Panc1 (cell line): ENCODE measurements at regions not wholly inside any gene's neighbourhood (a gene's known extent, or its start where the extent isn't known, plus 50 kb on each side); places are given as distances from the start of the nearest gene placed in this dataset.

Experiments used
- POLR2AphosphoS5 ChIP-seq: IDR thresholded peaks from 2 replicates; pipeline ENCODE4 v1.6.1; 2012; ENCODE audit warnings: mild to moderate bottlenecking, low read depth, low read length, moderate library complexity
- SIN3A ChIP-seq: IDR thresholded peaks from 2 replicates; pipeline ENCODE4 v1.6.1; 2012; ENCODE audit warnings: low read depth, mild to moderate bottlenecking, low read length, moderate library complexity, borderline replicate concordance; ENCODE audit not compliant: insufficient read depth
- TCF7L2 ChIP-seq: IDR thresholded peaks from 2 replicates; pipeline ENCODE4 v1.6.1; 2011; ENCODE audit warnings: mild to moderate bottlenecking, low read depth, low read length, inconsistent platforms
- TF ChIP-seq, protein P1 (sequence below): fragments of 450-650 bp; IDR thresholded peaks from 2 replicates; pipeline ENCODE4 v1.5.1; 2017; ENCODE audit warnings: mild to moderate bottlenecking
- TF ChIP-seq, protein P2 (sequence below), 2 experiments: IDR thresholded peaks; 2 replicates each; pipeline ENCODE4 v1.6.1; 2011 to 2012; ENCODE audit warnings: low read depth in 2 of 2, control low read depth in 1 of 2, low read length in 1 of 2, mild to moderate bottlenecking in 1 of 2, moderate library complexity in 1 of 2; ENCODE audit not compliant: insufficient read depth in 1 of 2

DNA sequence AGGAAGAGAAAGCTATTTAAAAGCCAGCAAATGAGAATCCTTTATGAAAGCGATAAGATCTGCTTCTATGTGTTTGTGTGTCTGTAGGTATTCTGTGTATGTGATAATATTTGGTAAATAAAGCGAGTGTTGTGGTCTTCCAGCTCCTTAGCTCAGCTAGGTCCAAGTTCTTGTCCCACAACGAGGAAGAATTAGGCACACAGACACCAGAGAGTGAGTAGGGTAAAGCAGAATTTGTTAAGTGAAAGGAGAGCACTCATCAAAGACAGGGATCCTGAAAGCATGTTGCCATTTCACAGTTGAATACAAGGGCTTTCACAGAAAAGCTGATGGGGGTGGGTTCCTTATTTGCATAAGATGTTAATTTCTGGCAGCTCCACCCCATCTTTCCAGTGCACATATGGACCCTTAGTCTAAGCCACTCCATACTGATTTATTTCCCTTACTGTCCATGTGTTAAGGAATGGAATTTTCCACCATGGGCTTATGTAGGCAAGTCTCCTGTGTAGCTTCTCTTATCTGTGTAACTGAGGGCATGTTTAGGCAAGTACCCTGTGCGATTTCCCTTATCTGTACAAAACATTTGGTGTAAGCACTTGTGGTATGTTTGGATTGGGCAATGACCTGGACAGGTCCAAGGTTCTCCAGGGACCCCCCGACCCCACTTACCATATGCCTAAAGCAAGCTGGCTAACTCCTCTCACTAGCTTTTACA is 165.9 kb upstream of the VIPR2 start:
- TF ChIP-seq, protein P1, sequence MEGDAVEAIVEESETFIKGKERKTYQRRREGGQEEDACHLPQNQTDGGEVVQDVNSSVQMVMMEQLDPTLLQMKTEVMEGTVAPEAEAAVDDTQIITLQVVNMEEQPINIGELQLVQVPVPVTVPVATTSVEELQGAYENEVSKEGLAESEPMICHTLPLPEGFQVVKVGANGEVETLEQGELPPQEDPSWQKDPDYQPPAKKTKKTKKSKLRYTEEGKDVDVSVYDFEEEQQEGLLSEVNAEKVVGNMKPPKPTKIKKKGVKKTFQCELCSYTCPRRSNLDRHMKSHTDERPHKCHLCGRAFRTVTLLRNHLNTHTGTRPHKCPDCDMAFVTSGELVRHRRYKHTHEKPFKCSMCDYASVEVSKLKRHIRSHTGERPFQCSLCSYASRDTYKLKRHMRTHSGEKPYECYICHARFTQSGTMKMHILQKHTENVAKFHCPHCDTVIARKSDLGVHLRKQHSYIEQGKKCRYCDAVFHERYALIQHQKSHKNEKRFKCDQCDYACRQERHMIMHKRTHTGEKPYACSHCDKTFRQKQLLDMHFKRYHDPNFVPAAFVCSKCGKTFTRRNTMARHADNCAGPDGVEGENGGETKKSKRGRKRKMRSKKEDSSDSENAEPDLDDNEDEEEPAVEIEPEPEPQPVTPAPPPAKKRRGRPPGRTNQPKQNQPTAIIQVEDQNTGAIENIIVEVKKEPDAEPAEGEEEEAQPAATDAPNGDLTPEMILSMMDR = no peak
- TF ChIP-seq POLR2AphosphoS5 (no peak), SIN3A (no peak), TCF7L2 (no peak)
- TF ChIP-seq, protein P2, sequence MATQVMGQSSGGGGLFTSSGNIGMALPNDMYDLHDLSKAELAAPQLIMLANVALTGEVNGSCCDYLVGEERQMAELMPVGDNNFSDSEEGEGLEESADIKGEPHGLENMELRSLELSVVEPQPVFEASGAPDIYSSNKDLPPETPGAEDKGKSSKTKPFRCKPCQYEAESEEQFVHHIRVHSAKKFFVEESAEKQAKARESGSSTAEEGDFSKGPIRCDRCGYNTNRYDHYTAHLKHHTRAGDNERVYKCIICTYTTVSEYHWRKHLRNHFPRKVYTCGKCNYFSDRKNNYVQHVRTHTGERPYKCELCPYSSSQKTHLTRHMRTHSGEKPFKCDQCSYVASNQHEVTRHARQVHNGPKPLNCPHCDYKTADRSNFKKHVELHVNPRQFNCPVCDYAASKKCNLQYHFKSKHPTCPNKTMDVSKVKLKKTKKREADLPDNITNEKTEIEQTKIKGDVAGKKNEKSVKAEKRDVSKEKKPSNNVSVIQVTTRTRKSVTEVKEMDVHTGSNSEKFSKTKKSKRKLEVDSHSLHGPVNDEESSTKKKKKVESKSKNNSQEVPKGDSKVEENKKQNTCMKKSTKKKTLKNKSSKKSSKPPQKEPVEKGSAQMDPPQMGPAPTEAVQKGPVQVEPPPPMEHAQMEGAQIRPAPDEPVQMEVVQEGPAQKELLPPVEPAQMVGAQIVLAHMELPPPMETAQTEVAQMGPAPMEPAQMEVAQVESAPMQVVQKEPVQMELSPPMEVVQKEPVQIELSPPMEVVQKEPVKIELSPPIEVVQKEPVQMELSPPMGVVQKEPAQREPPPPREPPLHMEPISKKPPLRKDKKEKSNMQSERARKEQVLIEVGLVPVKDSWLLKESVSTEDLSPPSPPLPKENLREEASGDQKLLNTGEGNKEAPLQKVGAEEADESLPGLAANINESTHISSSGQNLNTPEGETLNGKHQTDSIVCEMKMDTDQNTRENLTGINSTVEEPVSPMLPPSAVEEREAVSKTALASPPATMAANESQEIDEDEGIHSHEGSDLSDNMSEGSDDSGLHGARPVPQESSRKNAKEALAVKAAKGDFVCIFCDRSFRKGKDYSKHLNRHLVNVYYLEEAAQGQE (IDR thresholded peaks at IDR 0.05; ENCODE audit: insufficient read depth in 1 of 2, low read depth in 2 of 2, low read length in 1 of 2) = no peak
